ENCODE measurements at regions not wholly inside any gene's neighbourhood (a gene's known extent, or its start where the extent isn't known, plus 50 kb on each side); places are given as distances from the start of the nearest gene placed in this dataset.

DNA sequence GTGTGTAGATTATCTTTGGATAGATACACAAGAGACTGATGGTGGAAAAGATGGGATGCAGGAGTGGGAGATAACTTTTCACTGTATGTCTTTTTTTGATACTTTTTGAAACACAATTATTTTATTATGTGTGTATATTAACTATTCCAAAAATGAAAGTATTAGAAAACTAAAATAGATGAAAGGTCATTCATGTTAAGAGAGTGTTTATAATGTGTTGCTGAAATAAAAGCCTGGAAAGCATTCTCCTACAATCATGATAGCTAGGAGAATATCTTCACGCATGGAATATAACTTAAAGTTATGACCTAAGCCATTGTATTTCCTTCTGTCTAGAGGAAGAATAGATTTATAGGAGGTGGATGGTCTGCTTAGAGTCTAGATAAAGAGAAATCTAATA is 154.8 kb upstream of the MAST4 start:
- TF ChIP-seq, protein P1, sequence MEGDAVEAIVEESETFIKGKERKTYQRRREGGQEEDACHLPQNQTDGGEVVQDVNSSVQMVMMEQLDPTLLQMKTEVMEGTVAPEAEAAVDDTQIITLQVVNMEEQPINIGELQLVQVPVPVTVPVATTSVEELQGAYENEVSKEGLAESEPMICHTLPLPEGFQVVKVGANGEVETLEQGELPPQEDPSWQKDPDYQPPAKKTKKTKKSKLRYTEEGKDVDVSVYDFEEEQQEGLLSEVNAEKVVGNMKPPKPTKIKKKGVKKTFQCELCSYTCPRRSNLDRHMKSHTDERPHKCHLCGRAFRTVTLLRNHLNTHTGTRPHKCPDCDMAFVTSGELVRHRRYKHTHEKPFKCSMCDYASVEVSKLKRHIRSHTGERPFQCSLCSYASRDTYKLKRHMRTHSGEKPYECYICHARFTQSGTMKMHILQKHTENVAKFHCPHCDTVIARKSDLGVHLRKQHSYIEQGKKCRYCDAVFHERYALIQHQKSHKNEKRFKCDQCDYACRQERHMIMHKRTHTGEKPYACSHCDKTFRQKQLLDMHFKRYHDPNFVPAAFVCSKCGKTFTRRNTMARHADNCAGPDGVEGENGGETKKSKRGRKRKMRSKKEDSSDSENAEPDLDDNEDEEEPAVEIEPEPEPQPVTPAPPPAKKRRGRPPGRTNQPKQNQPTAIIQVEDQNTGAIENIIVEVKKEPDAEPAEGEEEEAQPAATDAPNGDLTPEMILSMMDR (IDR thresholded peaks at IDR 0.05): no peak
- TF ChIP-seq USF2 (IDR thresholded peaks at IDR 0.05; ENCODE audit: borderline replicate concordance, low read depth, low read length): no peak
- no peak for TF ChIP-seq NRF1 (IDR thresholded peaks at IDR 0.05; ENCODE audit: low read depth, low read length)
- TF ChIP-seq CHD2 (IDR thresholded peaks at IDR 0.05; ENCODE audit: low read length, partially characterized antibody): no peak
- no peak for TF ChIP-seq POLR2AphosphoS5 (IDR thresholded peaks at IDR 0.05; ENCODE audit: low read depth, low read length)
- TF ChIP-seq NFIC (IDR thresholded peaks at IDR 0.05; ENCODE audit: borderline replicate concordance): no peak
- TF ChIP-seq RAD21 (IDR thresholded peaks at IDR 0.05; ENCODE audit: low read length): no peak
